ENCODE measurements at regions not wholly inside any gene's neighbourhood (a gene's known extent, or its start where the extent isn't known, plus 50 kb on each side); places are given as distances from the start of the nearest gene placed in this dataset.

DNA sequence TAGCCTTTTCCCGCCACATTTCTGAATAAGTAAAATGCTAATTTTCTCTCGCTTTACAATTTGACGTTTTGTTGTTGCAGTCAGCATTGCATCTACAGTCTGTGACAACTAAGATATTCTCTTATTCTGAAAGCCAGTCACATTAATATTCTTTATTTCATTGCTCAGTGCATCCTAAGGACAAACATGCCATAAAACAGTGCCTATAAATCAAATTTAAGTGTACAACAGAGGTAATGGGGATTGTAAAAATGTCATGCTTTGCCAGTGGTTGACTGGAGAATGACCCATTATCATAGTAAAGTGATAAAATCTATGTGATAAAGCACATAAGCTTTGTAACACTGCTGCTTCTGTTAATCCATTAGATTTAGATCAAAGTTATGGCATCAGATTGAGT, 1850.0 kb upstream of the ACO1 start:
- 95% methylated on average over 3 of the region's 3 CpGs; no CpG with 5 or more reads in 1 of the 2 experiments for WGBS, 2 experiments (ENCODE audit: extremely low coverage in 1 of 2, insufficient coverage in 1 of 2, insufficient read length in 1 of 2, insufficient replicate concordance in 2 of 2, low coverage in 1 of 2, low lambda C conversion rate in 2 of 2, missing lambda C conversion rate in 1 of 2)
- H2AK5ac ChIP-seq (ENCODE audit: low read depth, low read length): no peak overlapping the region

More for the DNA sequence above, 1850.0 kb upstream of the ACO1 start:
- Histone ChIP-seq H3K36me3 (ENCODE audit: control insufficient read depth in 2 of 4, insufficient read depth in 4 of 4, low read length in 3 of 4) (peaks cover 0 to 4% (median 0%) of the 10 kb centered on the region in 4 experiments; a peak in 1 of 8 replicates), H3K4me1 (replicated peaks in 1 of 4; ENCODE audit: control insufficient read depth in 3 of 4, insufficient read depth in 4 of 4, low read length in 3 of 4) (no peaks in the 10 kb centered on the region), H2BK15ac (ENCODE audit: low read length) (no peak overlapping the region), H3K18ac (ENCODE audit: extremely low read depth, low read length) (no peak overlapping the region), H4K91ac (replicated peaks; ENCODE audit: insufficient read length, low read length) (no peak overlapping the region), H3K23ac (ENCODE audit: insufficient read length) (no peak overlapping the region), H3K23me2 (ENCODE audit: low read depth, low read length) (no peaks in the 10 kb centered on the region; the same call in 1 of the 2 replicates), H3K79me2 (ENCODE audit: control insufficient read depth in 1 of 2, insufficient read depth in 2 of 2, low read length in 2 of 2) (no peaks in the 10 kb centered on the region), H2AFZ (ENCODE audit: low read length) (no peak overlapping the region), H4K5ac (ENCODE audit: insufficient read length, low read depth, low read length) (no peak overlapping the region), H2BK20ac (ENCODE audit: low read length) (no peak overlapping the region), H3K9me3 (ENCODE audit: insufficient read depth in 2 of 2, low read depth in 1 of 2, low read length in 1 of 2) (peaks cover 7 to 16% of the 10 kb centered on the region in 2 experiments; a peak in 3 of 4 replicates), H3K14ac (ENCODE audit: insufficient read length) (no peak overlapping the region), H3K79me1 (ENCODE audit: low read depth, low read length) (no peaks in the 10 kb centered on the region), H4K8ac (ENCODE audit: extremely low read depth, insufficient read depth, low read length) (no peak overlapping the region), H4K20me1 (replicated peaks in 1 of 2; ENCODE audit: control insufficient read depth in 1 of 2, insufficient read depth in 2 of 2, low read length in 2 of 2) (no peaks in the 10 kb centered on the region), H2BK120ac (replicated peaks; ENCODE audit: low read depth, low read length) (no peak overlapping the region), H3K27ac (ENCODE audit: low read depth, low read length) (no peak overlapping the region), H3K4me3 (ENCODE audit: extremely low read depth in 1 of 4, insufficient read depth in 2 of 4, low read depth in 3 of 4, low read length in 4 of 4) (no peak overlapping the region), H2BK12ac (ENCODE audit: low read depth, low read length) (no peak overlapping the region), H2BK5ac (ENCODE audit: low read depth, low read length) (no peak overlapping the region), H3K56ac (replicated peaks; ENCODE audit: insufficient read length, low read depth, low read length) (no peak overlapping the region), H3K27me3 (replicated peaks in 1 of 4; ENCODE audit: control insufficient read depth in 3 of 4, extremely low read depth in 1 of 4, insufficient read depth in 3 of 4, low read length in 3 of 4) (no peaks in the 10 kb centered on the region), H3K4me2 (ENCODE audit: insufficient read depth in 1 of 2, low read depth in 2 of 2, low read length in 2 of 2) (no peak overlapping the region), H3K9ac (replicated peaks in 1 of 4; ENCODE audit: extremely low read depth in 1 of 4, low read depth in 3 of 4, low read length in 3 of 4) (no peak overlapping the region), H3K4ac (replicated peaks; ENCODE audit: insufficient read length, low read depth, low read length) (no peak overlapping the region)
- FAIRE-seq: no peak
- DNase-seq (ENCODE audit: low read depth in 1 of 2, low spot score in 2 of 2): no peak
- TF ChIP-seq ZNF274 (IDR thresholded peaks at IDR 0.05; ENCODE audit: borderline replicate concordance, extremely low read depth, low read length): no peak
- ChIA-PET CTCF (ENCODE audit: partially characterized antibody) (no interaction called here), POLR2A (ENCODE audit: partially characterized antibody) (no interaction called here)
